Stimulated activated CD4-positive, alpha-beta T cell treated with anti-CD3 and anti-CD28 coated beads, Interleukin-2, amount 100 ng/mL, for 4 hours (primary cell): ENCODE measurements at regions not wholly inside any gene's neighbourhood (a gene's known extent, or its start where the extent isn't known, plus 50 kb on each side); places are given as distances from the start of the nearest gene placed in this dataset.

Source experiments
- DNase-seq: peaks from one replicate; pipeline ENCODE4 v3.0.0-alpha.2; 2020; ENCODE audit warnings: low read depth

- no peak for DNase-seq
Measured at GRCh38 chr7:1321411-1322239, 89.0 kb downstream of the UNCX start.

GRCh38 chr7:1322240-1323110 is 89.8 kb downstream of the UNCX start:
- DNase-seq, result no peak

- DNase-seq, result no peak
Measured at GRCh38 chr7:1323178-1324027, 90.7 kb downstream of the UNCX start.

- no peak for DNase-seq
Measured at GRCh38 chr7:1324028-1324900, 91.6 kb downstream of the UNCX start.

GRCh38 chr7:1325246-1325645 is 92.6 kb downstream of the UNCX start:
- DNase-seq, result no peak

- DNase-seq, result no peak
Measured at GRCh38 chr7:1325646-1326510, 93.2 kb downstream of the UNCX start.

- no peak for DNase-seq
Measured at GRCh38 chr7:1326511-1326785, 93.8 kb downstream of the UNCX start.

GRCh38 chr7:1329261-1329660 is 96.6 kb downstream of the UNCX start:
- DNase-seq, result no peak

GRCh38 chr7:1329966-1330800 is 97.5 kb downstream of the UNCX start:
- DNase-seq, result no peak

- no peak for DNase-seq
Measured at GRCh38 chr7:1330801-1331425, 98.2 kb downstream of the UNCX start.

GRCh38 chr7:1331561-1332467 is 99.1 kb downstream of the UNCX start:
- DNase-seq, result no peak

- DNase-seq, result no peak
Measured at GRCh38 chr7:1336509-1336908, 103.8 kb downstream of the UNCX start.

- DNase-seq, result no peak
Measured at GRCh38 chr7:1339611-1340010, 106.9 kb downstream of the UNCX start.

- DNase-seq, result no peak
Measured at GRCh38 chr7:1340031-1340430, 107.4 kb downstream of the UNCX start.

- DNase-seq, result no peak
Measured at GRCh38 chr7:1340461-1341360, 108.0 kb downstream of the UNCX start.

GRCh38 chr7:1341361-1342089 is 108.9 kb downstream of the UNCX start:
- DNase-seq, result no peak
